HEK293 (cell line): ENCODE measurements at regions not wholly inside any gene's neighbourhood (a gene's known extent, or its start where the extent isn't known, plus 50 kb on each side); places are given as distances from the start of the nearest gene placed in this dataset.

Experiments used
- BCL11B ChIP-seq: fragments of 450-650 bp; formaldehyde crosslinking; IDR thresholded peaks from 2 replicates; pipeline ENCODE4 v1.5.1; 2016; ENCODE audit warnings: low read depth, missing biosample characterization, missing genetic modification characterization
- CTCF ChIP-seq: fragments of 450-650 bp; formaldehyde crosslinking; IDR thresholded peaks from 2 replicates; pipeline ENCODE4 v1.5.1; 2016; ENCODE audit warnings: missing biosample characterization, missing genetic modification characterization
- IKZF3 ChIP-seq: fragments of 450-650 bp; IDR thresholded peaks from 2 replicates; pipeline ENCODE4 v1.5.0; 2018; ENCODE audit warnings: missing biosample characterization, mild to moderate bottlenecking, missing genetic modification characterization, moderate library complexity
- PRDM4 ChIP-seq: fragments of 450-650 bp; formaldehyde crosslinking; IDR thresholded peaks from 2 replicates; pipeline ENCODE4 v1.5.1; 2017; ENCODE audit warnings: missing biosample characterization, missing genetic modification characterization
- ZNF155 ChIP-seq: fragments of 450-650 bp; formaldehyde crosslinking; IDR thresholded peaks from 2 replicates; pipeline ENCODE4 v1.5.1; 2016; ENCODE audit warnings: missing biosample characterization, missing genetic modification characterization
- ZNF184 ChIP-seq: fragments of 450-650 bp; IDR thresholded peaks from 2 replicates; pipeline ENCODE4 v1.5.1; 2018; ENCODE audit warnings: missing biosample characterization, mild to moderate bottlenecking, missing genetic modification characterization
- ZNF223 ChIP-seq: fragments of 450-650 bp; formaldehyde crosslinking; IDR thresholded peaks from 2 replicates; pipeline ENCODE4 v1.5.1; 2016; ENCODE audit warnings: missing biosample characterization, missing genetic modification characterization
- ZNF292 ChIP-seq: fragments of 450-650 bp; formaldehyde crosslinking; IDR thresholded peaks from 2 replicates; pipeline ENCODE4 v1.5.1; 2016; ENCODE audit warnings: low read depth, missing biosample characterization, missing genetic modification characterization, borderline replicate concordance
- ZNF350 ChIP-seq: fragments of 450-650 bp; formaldehyde crosslinking; IDR thresholded peaks from 2 replicates; pipeline ENCODE4 v1.5.0; 2017; ENCODE audit warnings: missing biosample characterization, mild to moderate bottlenecking, missing genetic modification characterization
- ZNF560 ChIP-seq: fragments of 450-650 bp; formaldehyde crosslinking; IDR thresholded peaks from 2 replicates; pipeline ENCODE4 v1.5.1; 2017; ENCODE audit warnings: missing biosample characterization, missing genetic modification characterization, borderline replicate concordance
- ZNF571 ChIP-seq: fragments of 450-650 bp; formaldehyde crosslinking; IDR thresholded peaks from 2 replicates; pipeline ENCODE4 v1.5.0; 2017; ENCODE audit warnings: missing biosample characterization, missing genetic modification characterization
- ZNF747 ChIP-seq: fragments of 450-650 bp; formaldehyde crosslinking; IDR thresholded peaks from 2 replicates; pipeline ENCODE4 v1.5.1; 2016; ENCODE audit warnings: missing biosample characterization, missing genetic modification characterization
- ZNF792 ChIP-seq: fragments of 450-650 bp; formaldehyde crosslinking; IDR thresholded peaks from 2 replicates; pipeline ENCODE4 v1.5.1; 2016; ENCODE audit warnings: missing biosample characterization, missing genetic modification characterization
- TF ChIP-seq, protein P1 (sequence below): fragments of 450-650 bp; formaldehyde crosslinking; IDR thresholded peaks from 2 replicates; pipeline ENCODE4 v1.5.1; 2017; ENCODE audit warnings: missing biosample characterization, missing genetic modification characterization
- TF ChIP-seq, protein P2 (sequence below): fragments of 450-650 bp; formaldehyde crosslinking; optimal IDR thresholded peaks from 2 replicates; pipeline ENCODE3; 2016; ENCODE audit warnings: missing biosample characterization, mild to moderate bottlenecking, missing genetic modification characterization
- TF ChIP-seq, protein P3 (sequence below): fragments of 450-650 bp; formaldehyde crosslinking; IDR thresholded peaks from 2 replicates; pipeline ENCODE4 v1.5.1; 2016; ENCODE audit warnings: missing biosample characterization, missing genetic modification characterization
- TF ChIP-seq, protein P4 (sequence below): fragments of 450-650 bp; formaldehyde crosslinking; IDR thresholded peaks from 2 replicates; pipeline ENCODE4 v1.5.1; 2016; ENCODE audit warnings: missing biosample characterization, missing genetic modification characterization
- TF ChIP-seq, protein P5 (sequence below): fragments of 450-650 bp; formaldehyde crosslinking; IDR thresholded peaks from 2 replicates; pipeline ENCODE4 v1.5.1; 2016; ENCODE audit warnings: missing biosample characterization, missing genetic modification characterization
- TF ChIP-seq, protein P6 (sequence below): fragments of 450-650 bp; formaldehyde crosslinking; conservative IDR thresholded peaks from 2 replicates; pipeline ENCODE4 v1.5.1; 2016; ENCODE audit warnings: low read depth, missing biosample characterization, missing genetic modification characterization

GRCh38 chr5:158320178-158320674, 461.3 kb upstream of the CLINT1 start (continued):
- TF ChIP-seq ZNF184 (tag by site-specific recombination) (peak; percentile 59; the same call in 1 of the 2 replicates), ZNF792 (tag by site-specific recombination) (no peak), ZNF560 (no peak), ZNF292 (tag by site-specific recombination) (no peak), ZNF747 (tag by site-specific recombination) (no peak), IKZF3 (tag by site-specific recombination) (no peak), PRDM4 (tag by site-specific recombination) (no peak), BCL11B (tag by site-specific recombination) (no peak), ZNF155 (tag by site-specific recombination) (no peak), ZNF223 (tag by site-specific recombination) (no peak), ZNF350 (peak; percentile 67), ZNF571 (tag by site-specific recombination) (peak; percentile 48; the same call in 1 of the 2 replicates), CTCF (no peak)
- TF ChIP-seq, protein P1, sequence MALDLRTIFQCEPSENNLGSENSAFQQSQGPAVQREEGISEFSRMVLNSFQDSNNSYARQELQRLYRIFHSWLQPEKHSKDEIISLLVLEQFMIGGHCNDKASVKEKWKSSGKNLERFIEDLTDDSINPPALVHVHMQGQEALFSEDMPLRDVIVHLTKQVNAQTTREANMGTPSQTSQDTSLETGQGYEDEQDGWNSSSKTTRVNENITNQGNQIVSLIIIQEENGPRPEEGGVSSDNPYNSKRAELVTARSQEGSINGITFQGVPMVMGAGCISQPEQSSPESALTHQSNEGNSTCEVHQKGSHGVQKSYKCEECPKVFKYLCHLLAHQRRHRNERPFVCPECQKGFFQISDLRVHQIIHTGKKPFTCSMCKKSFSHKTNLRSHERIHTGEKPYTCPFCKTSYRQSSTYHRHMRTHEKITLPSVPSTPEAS (tag by site-specific recombination) = no peak
- TF ChIP-seq, protein P2, sequence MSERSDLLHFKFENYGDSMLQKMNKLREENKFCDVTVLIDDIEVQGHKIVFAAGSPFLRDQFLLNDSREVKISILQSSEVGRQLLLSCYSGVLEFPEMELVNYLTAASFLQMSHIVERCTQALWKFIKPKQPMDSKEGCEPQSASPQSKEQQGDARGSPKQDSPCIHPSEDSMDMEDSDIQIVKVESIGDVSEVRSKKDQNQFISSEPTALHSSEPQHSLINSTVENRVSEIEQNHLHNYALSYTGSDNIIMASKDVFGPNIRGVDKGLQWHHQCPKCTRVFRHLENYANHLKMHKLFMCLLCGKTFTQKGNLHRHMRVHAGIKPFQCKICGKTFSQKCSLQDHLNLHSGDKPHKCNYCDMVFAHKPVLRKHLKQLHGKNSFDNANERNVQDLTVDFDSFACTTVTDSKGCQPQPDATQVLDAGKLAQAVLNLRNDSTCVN = no peak
- TF ChIP-seq, protein P3, sequence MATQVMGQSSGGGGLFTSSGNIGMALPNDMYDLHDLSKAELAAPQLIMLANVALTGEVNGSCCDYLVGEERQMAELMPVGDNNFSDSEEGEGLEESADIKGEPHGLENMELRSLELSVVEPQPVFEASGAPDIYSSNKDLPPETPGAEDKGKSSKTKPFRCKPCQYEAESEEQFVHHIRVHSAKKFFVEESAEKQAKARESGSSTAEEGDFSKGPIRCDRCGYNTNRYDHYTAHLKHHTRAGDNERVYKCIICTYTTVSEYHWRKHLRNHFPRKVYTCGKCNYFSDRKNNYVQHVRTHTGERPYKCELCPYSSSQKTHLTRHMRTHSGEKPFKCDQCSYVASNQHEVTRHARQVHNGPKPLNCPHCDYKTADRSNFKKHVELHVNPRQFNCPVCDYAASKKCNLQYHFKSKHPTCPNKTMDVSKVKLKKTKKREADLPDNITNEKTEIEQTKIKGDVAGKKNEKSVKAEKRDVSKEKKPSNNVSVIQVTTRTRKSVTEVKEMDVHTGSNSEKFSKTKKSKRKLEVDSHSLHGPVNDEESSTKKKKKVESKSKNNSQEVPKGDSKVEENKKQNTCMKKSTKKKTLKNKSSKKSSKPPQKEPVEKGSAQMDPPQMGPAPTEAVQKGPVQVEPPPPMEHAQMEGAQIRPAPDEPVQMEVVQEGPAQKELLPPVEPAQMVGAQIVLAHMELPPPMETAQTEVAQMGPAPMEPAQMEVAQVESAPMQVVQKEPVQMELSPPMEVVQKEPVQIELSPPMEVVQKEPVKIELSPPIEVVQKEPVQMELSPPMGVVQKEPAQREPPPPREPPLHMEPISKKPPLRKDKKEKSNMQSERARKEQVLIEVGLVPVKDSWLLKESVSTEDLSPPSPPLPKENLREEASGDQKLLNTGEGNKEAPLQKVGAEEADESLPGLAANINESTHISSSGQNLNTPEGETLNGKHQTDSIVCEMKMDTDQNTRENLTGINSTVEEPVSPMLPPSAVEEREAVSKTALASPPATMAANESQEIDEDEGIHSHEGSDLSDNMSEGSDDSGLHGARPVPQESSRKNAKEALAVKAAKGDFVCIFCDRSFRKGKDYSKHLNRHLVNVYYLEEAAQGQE (tag by site-specific recombination) = no peak
- TF ChIP-seq, protein P4, sequence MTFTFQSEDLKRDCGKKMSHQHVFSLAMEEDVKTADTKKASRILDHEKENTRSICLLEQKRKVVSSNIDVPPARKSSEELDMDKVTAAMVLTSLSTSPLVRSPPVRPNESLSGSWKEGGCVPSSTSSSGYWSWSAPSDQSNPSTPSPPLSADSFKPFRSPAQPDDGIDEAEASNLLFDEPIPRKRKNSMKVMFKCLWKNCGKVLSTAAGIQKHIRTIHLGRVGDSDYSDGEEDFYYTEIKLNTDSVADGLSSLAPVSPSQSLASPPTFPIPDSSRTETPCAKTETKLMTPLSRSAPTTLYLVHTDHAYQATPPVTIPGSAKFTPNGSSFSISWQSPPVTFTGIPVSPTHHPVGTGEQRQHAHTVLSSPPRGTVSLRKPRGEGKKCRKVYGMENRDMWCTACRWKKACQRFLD (tag by site-specific recombination) = no peak
- TF ChIP-seq, protein P5, sequence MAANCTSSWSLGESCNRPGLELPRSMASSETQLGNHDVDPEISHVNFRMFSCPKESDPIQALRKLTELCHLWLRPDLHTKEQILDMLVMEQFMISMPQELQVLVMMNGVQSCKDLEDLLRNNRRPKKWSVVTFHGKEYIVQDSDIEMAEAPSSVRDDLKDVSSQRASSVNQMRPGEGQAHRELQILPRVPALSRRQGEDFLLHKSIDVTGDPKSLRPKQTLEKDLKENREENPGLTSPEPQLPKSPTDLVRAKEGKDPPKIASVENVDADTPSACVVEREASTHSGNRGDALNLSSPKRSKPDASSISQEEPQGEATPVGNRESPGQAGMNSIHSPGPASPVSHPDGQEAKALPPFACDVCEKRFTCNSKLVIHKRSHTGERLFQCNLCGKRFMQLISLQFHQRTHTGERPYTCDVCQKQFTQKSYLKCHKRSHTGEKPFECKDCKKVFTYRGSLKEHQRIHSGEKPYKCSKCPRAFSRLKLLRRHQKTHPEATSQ (tag by site-specific recombination) = no peak
- TF ChIP-seq, protein P6, sequence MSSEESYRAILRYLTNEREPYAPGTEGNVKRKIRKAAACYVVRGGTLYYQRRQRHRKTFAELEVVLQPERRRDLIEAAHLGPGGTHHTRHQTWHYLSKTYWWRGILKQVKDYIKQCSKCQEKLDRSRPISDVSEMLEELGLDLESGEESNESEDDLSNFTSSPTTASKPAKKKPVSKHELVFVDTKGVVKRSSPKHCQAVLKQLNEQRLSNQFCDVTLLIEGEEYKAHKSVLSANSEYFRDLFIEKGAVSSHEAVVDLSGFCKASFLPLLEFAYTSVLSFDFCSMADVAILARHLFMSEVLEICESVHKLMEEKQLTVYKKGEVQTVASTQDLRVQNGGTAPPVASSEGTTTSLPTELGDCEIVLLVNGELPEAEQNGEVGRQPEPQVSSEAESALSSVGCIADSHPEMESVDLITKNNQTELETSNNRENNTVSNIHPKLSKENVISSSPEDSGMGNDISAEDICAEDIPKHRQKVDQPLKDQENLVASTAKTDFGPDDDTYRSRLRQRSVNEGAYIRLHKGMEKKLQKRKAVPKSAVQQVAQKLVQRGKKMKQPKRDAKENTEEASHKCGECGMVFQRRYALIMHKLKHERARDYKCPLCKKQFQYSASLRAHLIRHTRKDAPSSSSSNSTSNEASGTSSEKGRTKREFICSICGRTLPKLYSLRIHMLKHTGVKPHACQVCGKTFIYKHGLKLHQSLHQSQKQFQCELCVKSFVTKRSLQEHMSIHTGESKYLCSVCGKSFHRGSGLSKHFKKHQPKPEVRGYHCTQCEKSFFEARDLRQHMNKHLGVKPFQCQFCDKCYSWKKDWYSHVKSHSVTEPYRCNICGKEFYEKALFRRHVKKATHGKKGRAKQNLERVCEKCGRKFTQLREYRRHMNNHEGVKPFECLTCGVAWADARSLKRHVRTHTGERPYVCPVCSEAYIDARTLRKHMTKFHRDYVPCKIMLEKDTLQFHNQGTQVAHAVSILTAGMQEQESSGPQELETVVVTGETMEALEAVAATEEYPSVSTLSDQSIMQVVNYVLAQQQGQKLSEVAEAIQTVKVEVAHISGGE (tag by site-specific recombination) = no peak
